Lung (tissue), 11 donors: ENCODE measurements at regions not wholly inside any gene's neighbourhood (a gene's known extent, or its start where the extent isn't known, plus 50 kb on each side); places are given as distances from the start of the nearest gene placed in this dataset.

Source experiments
- ATAC-seq: fragments of 200-7000 bp; cut with Tn5 transposase; one replicate; pipeline ENCODE4 v1.9.1; 2020; ENCODE audit warnings: moderate number of reproducible peaks; ENCODE audit not compliant: insufficient read depth, low FRiP score
- DNase-seq, 3 donors: peaks; one replicate each; pipeline ENCODE4 v3.0.0-alpha.2; 2013 to 2017
- H3K27ac ChIP-seq, 2 donors: one replicate each; pipeline ENCODE4 v1.5.1; 2013; ENCODE audit warnings: mild to moderate bottlenecking in 2 of 2, moderate library complexity in 2 of 2, control low read depth in 1 of 2, inconsistent platforms in 1 of 2, low read depth in 1 of 2, low read length in 1 of 2
- H3K27me3 ChIP-seq, 3 donors: one replicate each; pipeline ENCODE4 v1.5.1; 2013; ENCODE audit warnings: low read length in 2 of 3; ENCODE audit not compliant: control insufficient read depth in 3 of 3, insufficient read depth in 3 of 3
- H3K36me3 ChIP-seq, 4 donors: one replicate each; pipeline ENCODE4 v1.5.1; 2013; ENCODE audit warnings: low read length in 4 of 4, mild to moderate bottlenecking in 1 of 4, moderate library complexity in 1 of 4; ENCODE audit not compliant: control insufficient read depth in 4 of 4, insufficient read depth in 4 of 4
- H3K4me1 ChIP-seq, 5 donors: one replicate each; pipeline ENCODE4 v1.5.1; 2013; ENCODE audit warnings: low read length in 5 of 5, mild to moderate bottlenecking in 2 of 5, moderate library complexity in 1 of 5; ENCODE audit not compliant: control insufficient read depth in 5 of 5, insufficient read depth in 5 of 5
- H3K4me3 ChIP-seq: one replicate; pipeline ENCODE4 v1.5.1; 2013; ENCODE audit warnings: mild to moderate bottlenecking, control low read depth, moderate library complexity
- H3K9ac ChIP-seq, 2 donors: one replicate each; pipeline ENCODE4 v1.5.1; 2013; ENCODE audit warnings: low read length in 2 of 2, control low read depth in 1 of 2; ENCODE audit not compliant: insufficient read depth in 1 of 2
- H3K9me3 ChIP-seq, 4 donors: one replicate each; pipeline ENCODE4 v1.5.1; 2013; ENCODE audit warnings: low read length in 3 of 4, mild to moderate bottlenecking in 1 of 4, moderate library complexity in 1 of 4; ENCODE audit not compliant: control insufficient read depth in 4 of 4, insufficient read depth in 3 of 4
- WGBS, 2 donors: extraction: QIAGEN DNeasy Blood & Tissue Kit; methylation state at CpG; one replicate each; pipeline ENCODE4 v1.1.7; 2013; 5-methylcytosine and 5-hydroxymethylcytosine counted together
- TF ChIP-seq, protein P1 (sequence below): IDR thresholded peaks from 2 replicates; pipeline ENCODE4 v1.5.1; 2012; ENCODE audit warnings: mild to moderate bottlenecking; ENCODE audit errors: control extremely low read depth, extremely low read depth
- donor health status: control.
- donor health status: control.
- donor health status: Bipolar disorder and iron deficiency.
- donor health status: healthy.
- donor health status: DM: yes; HTN: yes; CAD: no.

DNA sequence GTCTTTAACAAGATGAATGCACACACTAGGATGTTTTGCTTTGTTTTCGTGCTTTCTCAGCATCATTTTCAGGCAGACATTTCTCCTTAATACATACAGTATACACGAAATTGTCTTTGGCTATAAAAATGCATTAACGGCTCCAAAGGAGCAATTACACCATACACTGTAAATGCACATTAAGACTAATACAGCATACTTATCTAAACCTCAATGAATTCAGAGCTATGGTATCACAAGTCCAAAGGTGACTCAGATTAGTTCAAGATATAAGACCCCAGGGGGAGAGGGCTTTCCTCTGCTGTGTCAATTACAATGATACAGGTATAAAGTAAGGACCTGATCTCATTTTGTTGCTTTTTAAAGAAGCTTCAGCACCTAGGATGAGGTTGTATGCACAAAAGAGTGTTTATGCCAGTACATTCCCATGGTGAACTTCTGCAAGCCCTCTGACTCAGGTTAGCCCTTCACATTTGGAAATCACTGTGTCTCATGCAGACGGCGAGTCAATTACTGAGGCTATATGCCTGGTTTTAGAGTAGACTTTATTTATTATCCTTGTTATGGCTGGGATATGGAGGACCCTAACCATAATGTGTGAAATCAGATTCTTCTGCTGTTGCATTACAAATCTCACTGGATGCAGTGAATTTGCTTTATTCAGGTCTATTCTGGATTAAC lies 233.3 kb downstream of the ZNF608 start:
- ATAC-seq: no peak
- Histone ChIP-seq H3K9ac (no peak overlapping the region), H3K27me3 (no peaks in the 10 kb centered on the region), H3K4me1 (peaks cover 0 to 48% (median 15%) of the 10 kb centered on the region in 5 donors), H3K27ac (no peak overlapping the region), H3K9me3 (no peaks in the 10 kb centered on the region), H3K4me3 (no peak overlapping the region), H3K36me3 (no peaks in the 10 kb centered on the region)
- DNase-seq: no peak
- TF ChIP-seq, protein P1, sequence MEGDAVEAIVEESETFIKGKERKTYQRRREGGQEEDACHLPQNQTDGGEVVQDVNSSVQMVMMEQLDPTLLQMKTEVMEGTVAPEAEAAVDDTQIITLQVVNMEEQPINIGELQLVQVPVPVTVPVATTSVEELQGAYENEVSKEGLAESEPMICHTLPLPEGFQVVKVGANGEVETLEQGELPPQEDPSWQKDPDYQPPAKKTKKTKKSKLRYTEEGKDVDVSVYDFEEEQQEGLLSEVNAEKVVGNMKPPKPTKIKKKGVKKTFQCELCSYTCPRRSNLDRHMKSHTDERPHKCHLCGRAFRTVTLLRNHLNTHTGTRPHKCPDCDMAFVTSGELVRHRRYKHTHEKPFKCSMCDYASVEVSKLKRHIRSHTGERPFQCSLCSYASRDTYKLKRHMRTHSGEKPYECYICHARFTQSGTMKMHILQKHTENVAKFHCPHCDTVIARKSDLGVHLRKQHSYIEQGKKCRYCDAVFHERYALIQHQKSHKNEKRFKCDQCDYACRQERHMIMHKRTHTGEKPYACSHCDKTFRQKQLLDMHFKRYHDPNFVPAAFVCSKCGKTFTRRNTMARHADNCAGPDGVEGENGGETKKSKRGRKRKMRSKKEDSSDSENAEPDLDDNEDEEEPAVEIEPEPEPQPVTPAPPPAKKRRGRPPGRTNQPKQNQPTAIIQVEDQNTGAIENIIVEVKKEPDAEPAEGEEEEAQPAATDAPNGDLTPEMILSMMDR: no peak
- WGBS, 2 donors: 96% methylated on average over 5 of the region's 5 CpGs

- no peaks in the 10 kb centered on the region for H3K9me3 ChIP-seq
- WGBS, 2 donors: 56 to 65% methylated on average over 3 of the region's 3 CpGs
- no peak overlapping the region for H3K4me3 ChIP-seq
- peak; percentile 37 to 74 (median 49) for DNase-seq
- no peak for ATAC-seq
- TF ChIP-seq, protein P1: no peak
- no peak overlapping the region for H3K9ac ChIP-seq
- no peak overlapping the region for H3K27ac ChIP-seq
- H3K4me1 ChIP-seq: peaks cover 0 to 48% (median 15%) of the 10 kb centered on the region in 5 donors
- no peaks in the 10 kb centered on the region for H3K36me3 ChIP-seq
- no peaks in the 10 kb centered on the region for H3K27me3 ChIP-seq
Observed at GRCh38 chr5:124512236-124512635, 234.2 kb downstream of the ZNF608 start.

DNA sequence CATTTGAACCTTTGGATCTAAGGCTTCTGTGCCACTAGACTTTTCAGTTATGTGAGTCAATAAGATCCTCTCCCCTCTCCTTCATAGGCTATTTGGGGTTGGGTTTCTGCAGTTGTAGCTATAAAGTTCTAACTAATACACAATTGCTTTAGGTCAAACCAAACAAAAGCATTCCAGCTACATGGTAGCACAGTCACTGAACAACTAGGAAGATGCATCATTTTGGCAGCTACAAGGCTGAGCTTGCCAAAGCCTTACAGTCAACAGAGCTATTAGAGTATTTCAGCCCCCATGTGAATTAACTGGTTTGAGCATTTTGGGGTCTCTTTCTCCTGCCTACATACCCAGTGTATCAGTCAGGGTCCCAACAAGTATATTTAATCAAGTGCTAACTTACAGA lies 234.6 kb downstream of the ZNF608 start:
- TF ChIP-seq, protein P1: no peak
- DNase-seq: peak in 2 of 3 donors; percentile 19 to 46
- no peak overlapping the region for H3K4me3 ChIP-seq
- H3K36me3 ChIP-seq: no peaks in the 10 kb centered on the region
- H3K9ac ChIP-seq: no peak overlapping the region
- H3K4me1 ChIP-seq: peaks cover 0 to 48% (median 15%) of the 10 kb centered on the region in 5 donors
- no peaks in the 10 kb centered on the region for H3K27me3 ChIP-seq
- ATAC-seq: no peak
- no peak overlapping the region for H3K27ac ChIP-seq
- H3K9me3 ChIP-seq: no peaks in the 10 kb centered on the region

DNA sequence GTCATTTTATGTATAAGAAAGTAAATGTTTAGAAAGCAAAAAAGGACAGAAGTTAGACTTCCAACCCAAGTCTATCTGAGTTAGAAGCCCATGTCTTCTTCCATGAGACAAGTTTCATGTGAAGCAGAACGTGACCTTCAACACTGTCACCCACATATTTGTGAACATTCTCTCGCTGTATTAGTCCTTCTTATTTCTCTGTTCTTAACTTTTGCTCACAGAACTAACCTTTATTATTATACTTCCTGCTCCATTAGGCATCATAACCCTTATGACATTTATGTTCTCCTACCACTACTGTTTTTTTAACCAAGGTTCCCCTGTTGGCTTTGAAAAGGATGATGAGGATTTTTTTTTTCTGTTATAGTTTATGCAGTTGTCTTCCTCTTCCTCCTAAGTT lies 238.8 kb downstream of the ZNF608 start:
- WGBS, 2 donors: 89 to 91% methylated on average over 2 of the region's 2 CpGs
- H3K27me3 ChIP-seq: no peaks in the 10 kb centered on the region
- H3K36me3 ChIP-seq: no peaks in the 10 kb centered on the region
- ATAC-seq: no peak
- no peak overlapping the region for H3K4me3 ChIP-seq
- H3K9ac ChIP-seq: no peak overlapping the region
- TF ChIP-seq, protein P1: no peak
- no peak overlapping the region for H3K27ac ChIP-seq
- no peaks in the 10 kb centered on the region for H3K9me3 ChIP-seq
- H3K4me1 ChIP-seq: peaks cover 0 to 25% (median 2%) of the 10 kb centered on the region in 5 donors
- no peak for DNase-seq
